Astrocyte of the cerebellum (primary cell): ENCODE measurements at regions not wholly inside any gene's neighbourhood (a gene's known extent, or its start where the extent isn't known, plus 50 kb on each side); places are given as distances from the start of the nearest gene placed in this dataset.

ENCODE experiments used
- DNase-seq: peaks from one replicate; pipeline ENCODE4 v3.0.0-alpha.2; 2011; ENCODE audit warnings: low read depth
- H3K4me3 ChIP-seq: 2 replicates; pipeline ENCODE4 v1.5.1; 2011; ENCODE audit warnings: mild to moderate bottlenecking, low read depth, low read length, moderate library complexity
- in situ Hi-C: cut with HindIII; loops from 2 replicates; pipeline ENCODE4 v1.10.0; 2017; ENCODE audit warnings: low sequenced_read_pairs
- TF ChIP-seq, protein P1 (sequence below): IDR thresholded peaks from 2 replicates; pipeline ENCODE4 v1.5.1; 2012; ENCODE audit warnings: low read length, low read depth, moderate library complexity, mild to moderate bottlenecking; ENCODE audit errors: missing control alignments

DNA sequence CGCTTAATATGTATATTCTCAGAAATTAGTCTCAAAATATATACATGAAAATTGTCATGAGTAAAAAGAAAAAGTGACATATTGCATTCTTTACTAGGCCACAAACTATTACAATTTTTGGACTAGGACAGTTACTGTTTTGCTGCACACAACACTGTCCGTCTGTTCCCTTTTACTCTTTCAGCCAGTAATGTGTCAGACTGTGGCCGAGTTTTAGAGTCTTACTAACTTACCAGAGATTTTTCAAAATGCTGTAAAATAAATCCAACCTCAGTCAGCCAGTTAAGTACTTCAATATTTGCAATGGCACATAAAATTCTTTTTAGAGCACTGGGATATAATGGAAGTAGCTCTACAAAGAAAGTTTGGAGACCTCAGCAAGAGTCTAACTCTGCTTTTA is 380.3 kb upstream of the IL12A start:
- no peak for DNase-seq
- no peak overlapping the region for H3K4me3 ChIP-seq
- in situ Hi-C loops = no loop called here
- TF ChIP-seq, protein P1, sequence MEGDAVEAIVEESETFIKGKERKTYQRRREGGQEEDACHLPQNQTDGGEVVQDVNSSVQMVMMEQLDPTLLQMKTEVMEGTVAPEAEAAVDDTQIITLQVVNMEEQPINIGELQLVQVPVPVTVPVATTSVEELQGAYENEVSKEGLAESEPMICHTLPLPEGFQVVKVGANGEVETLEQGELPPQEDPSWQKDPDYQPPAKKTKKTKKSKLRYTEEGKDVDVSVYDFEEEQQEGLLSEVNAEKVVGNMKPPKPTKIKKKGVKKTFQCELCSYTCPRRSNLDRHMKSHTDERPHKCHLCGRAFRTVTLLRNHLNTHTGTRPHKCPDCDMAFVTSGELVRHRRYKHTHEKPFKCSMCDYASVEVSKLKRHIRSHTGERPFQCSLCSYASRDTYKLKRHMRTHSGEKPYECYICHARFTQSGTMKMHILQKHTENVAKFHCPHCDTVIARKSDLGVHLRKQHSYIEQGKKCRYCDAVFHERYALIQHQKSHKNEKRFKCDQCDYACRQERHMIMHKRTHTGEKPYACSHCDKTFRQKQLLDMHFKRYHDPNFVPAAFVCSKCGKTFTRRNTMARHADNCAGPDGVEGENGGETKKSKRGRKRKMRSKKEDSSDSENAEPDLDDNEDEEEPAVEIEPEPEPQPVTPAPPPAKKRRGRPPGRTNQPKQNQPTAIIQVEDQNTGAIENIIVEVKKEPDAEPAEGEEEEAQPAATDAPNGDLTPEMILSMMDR = no peak

DNA sequence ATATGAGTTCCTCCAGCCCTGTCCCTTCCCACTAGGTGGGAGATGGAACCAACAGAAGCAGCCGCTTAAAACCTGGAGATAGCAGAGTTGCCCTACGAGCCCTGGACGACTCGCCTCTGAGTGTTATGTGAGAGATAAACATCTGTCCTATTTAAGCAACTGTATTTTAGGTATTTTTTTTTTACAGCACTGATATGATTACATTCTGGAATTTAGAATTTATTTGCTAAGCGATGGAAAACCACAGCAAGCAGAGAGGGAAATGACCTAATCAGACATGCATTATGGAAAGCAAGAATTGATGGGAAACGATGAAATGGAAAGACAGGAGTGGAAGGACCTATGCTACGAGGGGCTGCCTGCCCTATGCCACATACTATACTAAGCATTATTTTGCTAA is 379.0 kb upstream of the IL12A start:
- H3K4me3 ChIP-seq = no peak overlapping the region
- TF ChIP-seq, protein P1 = no peak
- in situ Hi-C loops = no loop called here
- DNase-seq = no peak

DNA sequence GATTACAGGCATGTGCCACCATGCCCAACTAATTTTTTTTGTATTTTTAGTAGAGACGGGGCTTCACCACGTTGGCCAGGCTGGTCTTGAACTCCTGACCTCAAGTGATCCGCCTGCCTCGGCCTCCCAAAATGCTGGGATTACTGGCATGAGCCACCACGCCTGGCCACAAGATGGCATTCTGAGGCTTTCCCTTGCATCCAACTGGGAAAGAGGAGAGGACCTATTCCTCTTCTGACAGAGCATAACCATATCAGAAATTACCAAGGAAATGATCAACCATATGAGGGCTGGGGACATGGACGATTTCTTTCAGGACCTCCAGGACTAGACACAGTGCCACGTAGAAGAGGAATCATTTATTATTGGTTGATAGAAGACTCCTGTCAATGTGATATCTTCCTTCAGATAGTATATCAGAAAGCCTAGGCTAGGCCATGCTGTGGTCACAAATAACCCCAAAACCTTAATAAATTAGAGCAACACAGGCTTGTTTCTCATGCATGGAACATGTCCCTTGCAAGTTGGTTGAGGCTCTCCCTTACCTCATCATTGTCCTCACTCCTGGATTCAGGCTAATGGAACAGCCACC is 372.3 kb upstream of the IL12A start:
- in situ Hi-C loops = no loop called here
- H3K4me3 ChIP-seq = no peak overlapping the region
- no peak for DNase-seq
- TF ChIP-seq, protein P1 = peak; percentile 64

DNA sequence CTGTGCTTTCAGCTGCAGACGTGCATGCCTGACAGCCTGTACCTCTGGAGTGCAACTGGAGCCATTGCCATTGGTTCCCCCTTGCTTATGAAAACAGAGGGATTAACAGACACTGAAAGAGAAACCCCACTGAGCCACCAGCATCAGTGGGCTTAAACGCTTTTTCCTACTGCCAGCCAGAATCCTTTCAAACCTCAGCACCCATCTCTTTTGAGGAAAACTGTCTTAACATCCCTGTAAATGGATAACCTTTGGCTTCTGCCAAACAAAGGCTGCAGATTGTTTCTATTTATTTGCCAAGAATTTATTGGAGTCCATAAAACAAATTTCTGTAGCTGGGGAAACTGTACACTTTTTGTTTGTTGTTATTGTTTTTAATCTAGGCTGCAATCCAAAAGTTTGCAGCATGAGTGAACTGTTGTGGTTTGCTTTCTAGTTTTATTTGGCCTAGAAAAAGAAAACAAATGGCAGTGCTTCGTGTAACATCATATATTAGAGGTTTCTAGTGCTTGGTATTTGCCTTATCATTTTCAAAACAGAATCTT is 369.2 kb upstream of the IL12A start:
- H3K4me3 ChIP-seq = no peak overlapping the region
- TF ChIP-seq, protein P1 = no peak
- in situ Hi-C loops = no loop called here
- DNase-seq = peak; percentile 40

DNA sequence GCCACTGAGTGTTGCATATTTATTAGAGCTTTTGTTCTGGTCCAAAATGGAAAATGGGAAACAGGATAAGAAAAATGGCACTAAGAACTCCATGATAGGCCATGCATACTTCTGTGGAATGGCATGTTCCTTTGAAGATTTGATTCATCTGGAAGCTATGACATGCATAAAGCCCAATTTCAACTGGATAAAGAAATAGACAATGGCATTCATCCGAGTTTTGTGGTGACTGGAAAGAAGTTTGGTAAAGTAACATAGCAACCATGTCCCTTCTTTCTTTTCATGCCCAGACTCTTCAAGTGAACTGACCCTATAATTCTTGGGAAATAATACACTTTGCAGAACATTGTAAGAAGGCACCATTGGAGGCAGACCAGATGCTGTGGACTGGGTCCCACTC is 368.4 kb upstream of the IL12A start:
- DNase-seq = no peak
- in situ Hi-C loops = no loop called here
- TF ChIP-seq, protein P1 = no peak

DNA sequence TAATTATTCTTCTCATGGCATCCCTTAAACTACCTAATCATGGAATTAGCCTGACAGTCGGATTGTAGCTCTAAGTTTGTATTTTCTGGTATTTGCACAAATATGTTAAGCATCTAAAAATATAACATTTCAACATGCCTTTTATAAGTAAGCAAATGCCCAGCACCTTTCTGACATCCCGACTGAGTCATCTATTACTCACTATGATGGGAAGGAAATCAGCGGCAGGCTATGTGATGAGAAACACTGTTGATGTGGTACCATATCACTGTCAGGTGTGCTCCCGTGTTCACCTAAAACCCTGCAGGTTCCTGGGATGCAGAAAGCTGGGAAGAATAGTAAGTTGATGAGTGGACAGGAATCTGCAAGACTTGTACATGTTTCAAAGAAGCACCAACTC is 367.8 kb upstream of the IL12A start:
- TF ChIP-seq, protein P1 = no peak
- no peak for DNase-seq
- in situ Hi-C loops = no loop called here
- H3K4me3 ChIP-seq = no peak overlapping the region

More for the DNA sequence above, 368.4 kb upstream of the IL12A start:
- no peak overlapping the region for H3K4me3 ChIP-seq
